ENCODE measurements at regions not wholly inside any gene's neighbourhood (a gene's known extent, or its start where the extent isn't known, plus 50 kb on each side); places are given as distances from the start of the nearest gene placed in this dataset.

DNA sequence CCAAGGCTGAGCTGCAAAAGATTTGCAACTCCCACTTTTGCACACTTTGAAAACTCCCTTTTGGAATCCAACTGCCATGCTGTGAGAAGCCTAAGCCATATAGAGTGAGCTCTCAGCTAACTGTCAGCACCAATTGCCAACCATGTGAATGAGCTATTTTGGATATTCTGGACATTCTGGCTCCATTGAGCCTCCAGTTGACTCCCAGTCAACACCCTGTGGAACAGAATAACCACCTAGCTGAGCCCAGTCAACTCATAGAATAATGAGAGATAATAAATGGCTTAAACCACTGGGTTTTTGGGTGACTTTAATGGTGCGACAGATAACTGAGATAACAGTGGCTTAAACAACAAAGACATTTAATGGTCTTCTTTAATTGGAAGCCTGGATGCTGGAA is 210.1 kb downstream of the SUDS3 start:
- DNase-seq (ENCODE audit: low spot score in 2 of 2, unreplicated experiment in 2 of 2): no peak
- H3K9me3 Mint-ChIP-seq: no peaks in the 10 kb centered on the region
- no peak overlapping the region for H3K4me3 Mint-ChIP-seq
- H3K4me1 Mint-ChIP-seq: no peaks in the 10 kb centered on the region
- no peaks in the 10 kb centered on the region for H3K36me3 Mint-ChIP-seq
- TF ChIP-seq, protein P1, sequence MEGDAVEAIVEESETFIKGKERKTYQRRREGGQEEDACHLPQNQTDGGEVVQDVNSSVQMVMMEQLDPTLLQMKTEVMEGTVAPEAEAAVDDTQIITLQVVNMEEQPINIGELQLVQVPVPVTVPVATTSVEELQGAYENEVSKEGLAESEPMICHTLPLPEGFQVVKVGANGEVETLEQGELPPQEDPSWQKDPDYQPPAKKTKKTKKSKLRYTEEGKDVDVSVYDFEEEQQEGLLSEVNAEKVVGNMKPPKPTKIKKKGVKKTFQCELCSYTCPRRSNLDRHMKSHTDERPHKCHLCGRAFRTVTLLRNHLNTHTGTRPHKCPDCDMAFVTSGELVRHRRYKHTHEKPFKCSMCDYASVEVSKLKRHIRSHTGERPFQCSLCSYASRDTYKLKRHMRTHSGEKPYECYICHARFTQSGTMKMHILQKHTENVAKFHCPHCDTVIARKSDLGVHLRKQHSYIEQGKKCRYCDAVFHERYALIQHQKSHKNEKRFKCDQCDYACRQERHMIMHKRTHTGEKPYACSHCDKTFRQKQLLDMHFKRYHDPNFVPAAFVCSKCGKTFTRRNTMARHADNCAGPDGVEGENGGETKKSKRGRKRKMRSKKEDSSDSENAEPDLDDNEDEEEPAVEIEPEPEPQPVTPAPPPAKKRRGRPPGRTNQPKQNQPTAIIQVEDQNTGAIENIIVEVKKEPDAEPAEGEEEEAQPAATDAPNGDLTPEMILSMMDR (IDR thresholded peaks at IDR 0.05; ENCODE audit: unreplicated experiment): no peak
- H3K27ac Mint-ChIP-seq: no peak overlapping the region
- H3K27me3 Mint-ChIP-seq (ENCODE audit: low read depth): no peaks in the 10 kb centered on the region

DNA sequence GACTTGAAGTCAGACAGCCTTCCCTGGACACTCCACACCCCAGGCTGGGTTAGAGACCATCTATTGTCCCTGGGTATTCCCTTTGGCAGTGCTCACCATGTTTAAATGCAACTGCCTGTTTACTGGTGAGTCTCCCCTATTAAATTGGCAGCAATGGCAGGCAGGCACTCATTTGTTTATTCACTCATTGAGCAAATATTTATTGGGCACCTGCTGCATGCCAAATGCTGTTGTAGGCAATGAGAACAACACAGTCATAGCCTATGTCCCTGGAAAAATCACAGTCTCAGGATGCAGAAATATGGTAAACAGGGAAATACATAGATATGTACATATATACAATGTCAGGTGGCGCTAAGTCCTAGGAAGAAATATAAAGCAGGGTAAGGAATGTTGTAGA is 212.8 kb downstream of the SUDS3 start:
- no peaks in the 10 kb centered on the region for H3K9me3 Mint-ChIP-seq
- no peaks in the 10 kb centered on the region for H3K4me1 Mint-ChIP-seq

DNA sequence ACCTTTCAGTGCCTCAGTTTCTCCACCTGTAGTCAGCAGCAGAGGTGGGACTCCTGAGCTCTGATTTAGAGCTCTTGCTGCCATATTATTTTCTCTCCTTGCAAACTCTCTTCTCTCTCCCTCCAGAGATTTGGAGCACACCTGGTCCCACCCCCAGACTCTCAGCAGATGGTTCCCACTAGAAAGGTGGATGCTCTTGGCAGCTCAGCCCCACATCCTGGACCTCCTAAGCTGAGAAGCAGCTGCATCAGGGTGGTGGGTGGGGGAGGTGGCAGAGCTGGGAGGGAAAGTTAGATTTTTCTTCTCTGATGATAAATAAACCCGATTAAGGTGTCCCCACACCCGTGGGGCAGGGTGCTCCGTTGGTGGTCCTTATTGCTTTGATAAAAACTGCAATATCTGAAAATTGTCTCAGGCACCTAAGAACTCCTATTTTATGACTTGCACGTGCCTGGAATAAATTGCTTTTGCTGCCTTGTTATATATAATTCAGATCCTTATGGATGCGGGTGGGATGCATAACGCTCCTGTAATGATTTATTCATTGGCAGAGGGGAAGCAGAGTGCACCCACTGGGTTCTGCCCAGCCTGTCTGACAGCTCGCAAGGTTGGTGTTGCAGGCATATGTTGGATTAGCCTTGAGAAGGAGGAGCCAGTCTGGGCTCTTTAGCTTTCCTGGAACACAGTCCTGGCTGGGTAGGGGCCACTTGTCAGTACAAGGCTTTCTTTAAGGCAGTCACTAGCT is 214.2 kb downstream of the SUDS3 start:
- Mint-ChIP-seq H3K27ac (no peak overlapping the region), H3K27me3 (ENCODE audit: low read depth) (peaks cover 1% of the 10 kb centered on the region), H3K36me3 (no peaks in the 10 kb centered on the region), H3K4me1 (no peaks in the 10 kb centered on the region), H3K4me3 (no peak overlapping the region), H3K9me3 (no peaks in the 10 kb centered on the region)
- DNase-seq (ENCODE audit: low spot score in 2 of 2, unreplicated experiment in 2 of 2): no peak
- TF ChIP-seq, protein P1 (IDR thresholded peaks at IDR 0.05; ENCODE audit: unreplicated experiment): no peak

More for the DNA sequence above, 212.8 kb downstream of the SUDS3 start:
- Mint-ChIP-seq H3K4me3 (no peak overlapping the region), H3K27ac (no peak overlapping the region), H3K36me3 (no peaks in the 10 kb centered on the region), H3K27me3 (ENCODE audit: low read depth) (no peaks in the 10 kb centered on the region)
- DNase-seq (ENCODE audit: low spot score in 2 of 2, unreplicated experiment in 2 of 2): no peak
- TF ChIP-seq, protein P1 (IDR thresholded peaks at IDR 0.05; ENCODE audit: unreplicated experiment): no peak

DNA sequence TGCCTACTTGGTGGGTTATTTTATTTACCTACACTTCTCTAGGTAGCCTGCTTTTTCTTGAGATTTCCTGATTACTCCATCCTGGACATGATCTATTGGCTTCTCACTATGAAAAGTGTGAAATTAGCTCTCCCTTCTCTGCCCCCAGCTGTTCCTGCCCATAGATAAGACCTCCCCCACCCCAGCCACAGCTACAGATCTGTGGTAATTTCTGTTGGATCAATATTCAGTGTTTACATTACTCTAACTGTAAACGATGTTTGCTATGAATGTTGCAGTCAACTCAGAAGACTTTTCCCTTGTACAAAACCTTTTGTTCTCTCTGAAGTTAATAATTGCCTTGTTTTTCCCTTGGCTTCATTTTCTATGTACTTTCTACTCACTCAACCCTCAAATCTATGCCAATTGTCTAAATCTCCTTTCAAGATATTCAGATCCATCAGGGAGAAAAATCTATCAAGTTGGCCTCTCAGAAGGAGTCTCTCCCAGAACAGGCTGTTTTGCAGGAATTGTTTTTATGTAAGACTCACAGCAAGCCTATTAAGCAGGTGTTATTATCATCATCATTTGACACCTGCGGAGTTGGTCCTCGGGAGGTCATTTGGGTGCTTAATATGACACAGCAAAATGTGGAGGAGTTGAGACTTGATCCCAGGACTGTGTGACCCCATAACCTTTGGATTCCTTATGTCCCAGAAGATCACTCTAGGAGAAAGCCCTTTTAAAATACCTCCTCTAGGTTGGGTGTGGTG is 227.4 kb downstream of the SUDS3 start:
- no peak overlapping the region for H3K27ac Mint-ChIP-seq

DNA sequence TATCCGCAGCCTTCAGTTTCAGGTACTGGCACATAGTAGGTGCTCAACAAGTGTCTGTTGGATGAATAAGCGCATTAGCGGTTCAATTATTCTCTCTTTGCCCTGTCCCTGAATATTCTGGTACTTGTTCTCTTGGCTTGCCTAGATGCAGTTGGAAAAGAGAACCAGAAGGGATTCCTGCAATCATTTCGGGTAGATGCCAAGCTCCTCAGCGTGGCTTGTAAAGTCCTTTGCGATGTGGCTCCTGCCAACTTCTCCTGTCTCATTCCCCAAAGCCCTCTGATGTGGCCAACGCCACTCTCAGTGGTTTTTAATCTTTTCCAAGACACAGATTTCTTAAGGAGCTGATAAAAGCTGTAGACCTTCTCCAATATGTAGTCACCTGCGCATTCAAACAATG is 230.3 kb downstream of the SUDS3 start:
- TF ChIP-seq, protein P1 (IDR thresholded peaks at IDR 0.05; ENCODE audit: unreplicated experiment): no peak
- H3K9me3 Mint-ChIP-seq: peaks cover 4% of the 10 kb centered on the region
- H3K4me1 Mint-ChIP-seq: no peaks in the 10 kb centered on the region
- H3K4me3 Mint-ChIP-seq: no peak overlapping the region
- DNase-seq (ENCODE audit: low spot score in 2 of 2, unreplicated experiment in 2 of 2): no peak
- peaks cover 10% of the 10 kb centered on the region for H3K27me3 Mint-ChIP-seq (ENCODE audit: low read depth)
- no peak overlapping the region for H3K27ac Mint-ChIP-seq
- no peaks in the 10 kb centered on the region for H3K36me3 Mint-ChIP-seq

More for the DNA sequence above, 227.4 kb downstream of the SUDS3 start:
- Mint-ChIP-seq H3K36me3 (no peaks in the 10 kb centered on the region), H3K27me3 (ENCODE audit: low read depth) (peaks cover 5% of the 10 kb centered on the region), H3K4me1 (no peaks in the 10 kb centered on the region), H3K4me3 (no peak overlapping the region), H3K9me3 (peaks cover 4% of the 10 kb centered on the region)
- TF ChIP-seq, protein P1 (IDR thresholded peaks at IDR 0.05; ENCODE audit: unreplicated experiment): no peak
- DNase-seq (ENCODE audit: low spot score in 2 of 2, unreplicated experiment in 2 of 2): no peak
